Activated T-cell treated with anti-CD3 and anti-CD28 coated beads, Interleukin-2, amount 50 U/mL, for 48 hours (primary cell): ENCODE measurements at regions not wholly inside any gene's neighbourhood (a gene's known extent, or its start where the extent isn't known, plus 50 kb on each side); places are given as distances from the start of the nearest gene placed in this dataset.
"Not testable (repeated sequence)": the region's sequence is repeated elsewhere in the genome, so short reads cannot be mapped to it uniquely, and the experiment has no call there.

ENCODE experiments used
- DNase-seq, 2 experiments: peaks; one replicate each; pipeline ENCODE4 v3.0.0-alpha.2; 2020

- no peak for DNase-seq
Observed at GRCh38 chr2:53183581-53183980, 584.0 kb upstream of the CHAC2 start.

- no peak for DNase-seq
Observed at GRCh38 chr2:53182601-53183000, 585.0 kb upstream of the CHAC2 start.

GRCh38 chr2:53181759-53182158 is 585.8 kb upstream of the CHAC2 start:
- no peak for DNase-seq

- DNase-seq, result no peak
Observed at GRCh38 chr2:53177327-53177726, 590.3 kb upstream of the CHAC2 start.

- no peak for DNase-seq
Observed at GRCh38 chr2:53174539-53174938, 593.1 kb upstream of the CHAC2 start.

GRCh38 chr2:53173698-53174455 is 593.7 kb upstream of the CHAC2 start:
- DNase-seq, result no peak

GRCh38 chr2:53173091-53173490 is 594.5 kb upstream of the CHAC2 start:
- no peak for DNase-seq

GRCh38 chr2:53170466-53170865 is 597.1 kb upstream of the CHAC2 start:
- no peak for DNase-seq

- DNase-seq, result no peak
Observed at GRCh38 chr2:53167227-53167626, 600.4 kb upstream of the CHAC2 start.

GRCh38 chr2:53150146-53150545 is 617.5 kb upstream of the CHAC2 start:
- no peak for DNase-seq

GRCh38 chr2:53148221-53148620 is 619.4 kb upstream of the CHAC2 start:
- no peak for DNase-seq

- DNase-seq, result no peak
Observed at GRCh38 chr2:53131416-53131815, 636.2 kb upstream of the CHAC2 start.

- DNase-seq, result no peak
Observed at GRCh38 chr2:53130441-53130943, 637.1 kb upstream of the CHAC2 start.

GRCh38 chr2:53129851-53130250 is 637.8 kb upstream of the CHAC2 start:
- DNase-seq, result no peak

GRCh38 chr2:53127061-53127650 is 640.4 kb upstream of the CHAC2 start:
- DNase-seq, result no peak

GRCh38 chr2:53114991-53115390 is 652.6 kb upstream of the CHAC2 start:
- DNase-seq, result no peak

GRCh38 chr2:53114582-53114981 is 653.0 kb upstream of the CHAC2 start:
- no peak for DNase-seq

- DNase-seq, result not testable (repeated sequence)
Observed at GRCh38 chr2:53112408-53112807, 655.2 kb upstream of the CHAC2 start.

- no peak for DNase-seq
Observed at GRCh38 chr2:53111406-53111805, 656.2 kb upstream of the CHAC2 start.

GRCh38 chr2:53111004-53111403 is 656.6 kb upstream of the CHAC2 start:
- DNase-seq, result no peak

- DNase-seq, result no peak
Observed at GRCh38 chr2:53108246-53108645, 659.4 kb upstream of the CHAC2 start.

GRCh38 chr2:53104263-53104662 is 663.3 kb upstream of the CHAC2 start:
- DNase-seq, result no peak

- no peak for DNase-seq
Observed at GRCh38 chr2:53103679-53104078, 663.9 kb upstream of the CHAC2 start.

GRCh38 chr2:53098696-53099078 is 668.9 kb upstream of the CHAC2 start:
- no peak for DNase-seq

GRCh38 chr2:53096351-53096750 is 671.3 kb upstream of the CHAC2 start:
- no peak for DNase-seq
